ENCODE measurements at regions not wholly inside any gene's neighbourhood (a gene's known extent, or its start where the extent isn't known, plus 50 kb on each side); places are given as distances from the start of the nearest gene placed in this dataset.
"Not testable (repeated sequence)": the region's sequence is repeated elsewhere in the genome, so short reads cannot be mapped to it uniquely, and the experiment has no call there.

GRCh38 chr22:11576740-11577139, 3951.3 kb upstream of the OR11H1 start:
- TF ChIP-seq CTCF (IDR thresholded peaks at IDR 0.05; ENCODE audit: low read depth, low read length, missing input control); REST (IDR thresholded peaks at IDR 0.05); ZBTB33 (IDR thresholded peaks at IDR 0.05); RAD21 (IDR thresholded peaks at IDR 0.05); HNF4G (IDR thresholded peaks at IDR 0.05); RXRA (IDR thresholded peaks at IDR 0.05); MAX (IDR thresholded peaks at IDR 0.05); ATF3 (IDR thresholded peaks at IDR 0.05); SP1 (IDR thresholded peaks at IDR 0.05); GABPA (IDR thresholded peaks at IDR 0.05 in 1 of 2, conservative IDR thresholded peaks at IDR 0.05 in 1 of 2): not testable (repeated sequence)
